GM12872 (cell line): ENCODE measurements at regions not wholly inside any gene's neighbourhood (a gene's known extent, or its start where the extent isn't known, plus 50 kb on each side); places are given as distances from the start of the nearest gene placed in this dataset.

Experiments used
- CTCF ChIP-seq: IDR thresholded peaks from 3 replicates; pipeline ENCODE4 v1.5.1; 2011; ENCODE audit warnings: low read depth, mild to moderate bottlenecking, low read length, moderate library complexity; ENCODE audit not compliant: insufficient read depth

GRCh38 chr4:138866314-138866713 lies 149.3 kb upstream of the NOCT start:
- no peak for TF ChIP-seq CTCF

GRCh38 chr4:138865765-138866164 lies 149.8 kb upstream of the NOCT start:
- TF ChIP-seq CTCF, result no peak

GRCh38 chr4:138864961-138865720 lies 150.4 kb upstream of the NOCT start:
- no peak for TF ChIP-seq CTCF

- no peak for TF ChIP-seq CTCF
Measured at GRCh38 chr4:138863160-138863559, 152.4 kb upstream of the NOCT start.

- no peak for TF ChIP-seq CTCF
Measured at GRCh38 chr4:138861135-138861534, 154.4 kb upstream of the NOCT start.

- TF ChIP-seq CTCF, result no peak
Measured at GRCh38 chr4:138859254-138859653, 156.3 kb upstream of the NOCT start.

GRCh38 chr4:138858419-138858818 lies 157.2 kb upstream of the NOCT start:
- TF ChIP-seq CTCF, result no peak
